MM.1S (cell line): ENCODE measurements at regions not wholly inside any gene's neighbourhood (a gene's known extent, or its start where the extent isn't known, plus 50 kb on each side); places are given as distances from the start of the nearest gene placed in this dataset.

Experiments used
- EZH2 ChIP-seq: fragments of 300-600 bp; sonication (generic); optimal IDR thresholded peaks from 2 replicates; pipeline ENCODE3; 2017; ENCODE audit warnings: low read depth, mild to moderate bottlenecking, antibody characterized with exemption, low read length, mixed read lengths
- EZH2phosphoT487 ChIP-seq: fragments of 300-600 bp; sonication (generic); IDR thresholded peaks from 2 replicates; pipeline ENCODE4 v1.6.1; 2018; ENCODE audit warnings: antibody characterized with exemption, low read length

DNA sequence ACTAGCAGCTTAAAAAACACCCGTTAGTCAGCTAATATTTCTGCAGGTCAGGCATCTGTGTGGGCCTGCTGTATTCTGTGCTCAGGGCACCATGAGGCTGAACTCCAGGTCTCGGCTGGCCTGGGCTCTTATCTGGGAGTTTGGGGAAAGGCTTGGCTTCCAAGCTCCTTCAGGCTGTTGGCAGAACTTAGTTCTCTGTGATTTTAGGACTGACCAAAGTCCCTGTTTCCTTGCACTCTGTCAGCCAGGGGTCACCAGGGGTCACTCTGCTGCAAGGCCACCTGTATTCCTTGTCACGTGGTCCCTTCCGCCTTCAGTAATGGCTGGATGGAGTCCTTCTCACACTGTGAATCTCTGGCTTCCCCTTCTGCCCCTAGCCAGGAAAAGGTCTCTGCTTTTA is 586.4 kb downstream of the AACS start:
- TF ChIP-seq EZH2phosphoT487, result no peak
- no peak for TF ChIP-seq EZH2
